OCI-LY7 (cell line): ENCODE measurements at regions not wholly inside any gene's neighbourhood (a gene's known extent, or its start where the extent isn't known, plus 50 kb on each side); places are given as distances from the start of the nearest gene placed in this dataset.
A peak's percentile ranks its signal among the peaks of the same experiment; 100 is the strongest.

Experiments
- BruUV-seq: library from RNA; stranded (reverse); fragments of 400-500 nt; replicated peaks from 2 replicates; lab custom pipeline; 2021; lab: Mats Ljungman, UMichigan
- CTCF ChIA-PET: fragments of 300-600 bp; sonication (Branson Sonifier 250); formaldehyde crosslinking; loops from one replicate; lab custom pipeline; 2022; ENCODE audit warnings: antibody characterized with exemption; ENCODE audit not compliant: unreplicated experiment; lab: Charles Lee
- POLR2A ChIA-PET: fragments of 300-600 bp; sonication (Branson Sonifier 250); formaldehyde crosslinking; loops from one replicate; lab custom pipeline; 2022; ENCODE audit warnings: antibody characterized with exemption; lab: Charles Lee
- DNase-seq: peaks from one replicate; pipeline ENCODE4 v3.0.0-alpha.2; 2015; ENCODE audit warnings: low spot score
- H2AFZ ChIP-seq: fragments of 200-600 bp; sonication (generic), shearing (Covaris generic); 2 replicates; pipeline ENCODE4 v1.6.1; 2014; ENCODE audit warnings: mild to moderate bottlenecking, antibody characterized with exemption, low read length, moderate library complexity
- H3K27ac ChIP-seq: fragments of 200-600 bp; sonication (generic); 2 replicates; pipeline ENCODE4 v1.5.1; 2014; ENCODE audit warnings: mixed run types, low read depth, mild to moderate bottlenecking, moderate library complexity, low read length, inconsistent platforms; ENCODE audit not compliant: poor library complexity, severe bottlenecking
- H3K36me3 ChIP-seq: fragments of 200-600 bp; sonication (generic); 2 replicates; pipeline ENCODE4 v1.6.1; 2014; ENCODE audit warnings: mild to moderate bottlenecking, antibody characterized with exemption, low read length, moderate library complexity, mixed read lengths; ENCODE audit not compliant: insufficient read depth
- H3K4me1 ChIP-seq: fragments of 200-600 bp; sonication (generic); 2 replicates; pipeline ENCODE4 v1.5.1; 2014; ENCODE audit warnings: mild to moderate bottlenecking, low read length; ENCODE audit not compliant: insufficient read depth, poor library complexity, severe bottlenecking
- H3K4me2 ChIP-seq: fragments of 200-600 bp; sonication (generic); 2 replicates; pipeline ENCODE4 v1.6.1; 2014; ENCODE audit warnings: mild to moderate bottlenecking, low read length
- H3K4me3 ChIP-seq: fragments of 200-600 bp; sonication (generic); 2 replicates; pipeline ENCODE4 v1.5.1; 2014; ENCODE audit warnings: mild to moderate bottlenecking, low read depth, low read length; ENCODE audit not compliant: poor library complexity, severe bottlenecking
- H3K79me2 ChIP-seq: fragments of 200-600 bp; sonication (generic); 2 replicates; pipeline ENCODE4 v1.6.1; 2016; ENCODE audit warnings: low read depth, mild to moderate bottlenecking, low read length, moderate library complexity, mixed read lengths; ENCODE audit not compliant: insufficient read depth
- H3K9me2 ChIP-seq: fragments of 200-600 bp; sonication (generic); 2 replicates; pipeline ENCODE4 v1.6.1; 2016; ENCODE audit warnings: mild to moderate bottlenecking, low read length, mixed read lengths; ENCODE audit not compliant: insufficient read depth
- H3K9me3 ChIP-seq: fragments of 200-600 bp; sonication (generic); 2 replicates; pipeline ENCODE4 v1.6.1; 2014; ENCODE audit warnings: mild to moderate bottlenecking, mixed run types, low read length, mixed read lengths
- H4K20me1 ChIP-seq: fragments of 200-600 bp; sonication (generic); 2 replicates; pipeline ENCODE4 v1.6.1; 2014; ENCODE audit warnings: mild to moderate bottlenecking, antibody characterized with exemption, low read length, moderate library complexity, mixed read lengths; ENCODE audit not compliant: insufficient read depth
- EZH2phosphoT487 ChIP-seq: fragments of 200-600 bp; sonication (generic); IDR thresholded peaks from 2 replicates; pipeline ENCODE4 v1.6.1; 2018; ENCODE audit warnings: low read depth, borderline replicate concordance, mild to moderate bottlenecking, mixed run types, antibody characterized with exemption, low read length, moderate library complexity, mixed read lengths
- intact Hi-C: fragments of 100-400 bp; cut with micrococcal nuclease; formaldehyde crosslinking; loops from one replicate; pipeline ENCODE4 v1.10.0; 2022; ENCODE audit not compliant: unreplicated experiment
- TF ChIP-seq, protein P1 (sequence below): fragments of 200-600 bp; sonication (generic); conservative IDR thresholded peaks from 2 replicates; pipeline ENCODE4 v1.5.1; 2014; ENCODE audit warnings: mild to moderate bottlenecking, antibody characterized with exemption, low read length, moderate library complexity, mixed read lengths

DNA sequence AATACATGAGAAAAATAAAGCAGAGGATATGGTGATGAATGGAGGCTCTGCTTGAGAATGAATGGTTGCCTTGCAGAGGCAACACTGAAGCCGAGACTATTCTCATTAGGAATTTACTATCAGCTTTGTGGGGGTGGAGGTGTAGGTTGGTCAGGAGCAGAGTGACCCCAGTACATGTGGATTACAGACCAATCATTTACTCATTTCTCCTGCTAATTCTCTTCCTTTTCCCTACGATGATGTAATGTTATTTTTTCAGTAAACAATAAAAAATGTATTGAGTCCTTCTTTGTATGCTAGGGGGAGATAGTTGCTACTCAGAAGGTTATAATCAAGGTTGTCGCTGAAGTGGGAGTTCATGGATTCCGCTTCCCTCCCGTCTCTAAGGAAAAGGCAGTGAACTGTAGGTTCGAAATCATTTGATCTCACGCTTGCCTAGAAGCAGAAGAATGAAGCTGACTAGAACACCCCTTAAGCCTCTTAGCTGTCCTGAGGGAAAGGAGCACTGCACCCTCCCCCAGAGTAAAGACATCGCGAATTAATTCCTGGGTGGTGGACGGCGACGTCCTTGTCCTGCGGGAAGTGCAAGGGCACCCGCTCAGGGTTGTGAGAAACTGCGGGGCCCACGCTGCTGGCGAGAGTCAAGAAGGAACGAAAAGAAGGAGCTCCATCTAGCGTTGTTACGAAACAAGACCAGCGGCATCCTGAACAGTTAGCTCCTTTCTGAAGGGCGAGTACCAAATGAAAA lies 213.2 kb upstream of the PFN2 start:
- Histone ChIP-seq H3K4me2 (no peak overlapping the region), H3K36me3 (no peaks in the 10 kb centered on the region), H3K79me2 (no peaks in the 10 kb centered on the region), H4K20me1 (no peaks in the 10 kb centered on the region), H3K27ac (no peak overlapping the region), H2AFZ (0 out of 2 replicates have a peak overlapping the region, but pooled peaks have one; percentile 14), H3K9me2 (no peaks in the 10 kb centered on the region), H3K4me3 (no peak overlapping the region), H3K4me1 (no peaks in the 10 kb centered on the region), H3K9me3 (no peaks in the 10 kb centered on the region)
- BruUV-seq, result no TSS peak
- CTCF ChIA-PET, result interaction anchor here (0.6 kb wide), 3 partner anchors 119 to 305 kb away, joined by 3 to 5 read pairs (median 3); no protein-coding TSS in a partner anchor
- TF ChIP-seq EZH2phosphoT487, result no peak
- TF ChIP-seq, protein P1, sequence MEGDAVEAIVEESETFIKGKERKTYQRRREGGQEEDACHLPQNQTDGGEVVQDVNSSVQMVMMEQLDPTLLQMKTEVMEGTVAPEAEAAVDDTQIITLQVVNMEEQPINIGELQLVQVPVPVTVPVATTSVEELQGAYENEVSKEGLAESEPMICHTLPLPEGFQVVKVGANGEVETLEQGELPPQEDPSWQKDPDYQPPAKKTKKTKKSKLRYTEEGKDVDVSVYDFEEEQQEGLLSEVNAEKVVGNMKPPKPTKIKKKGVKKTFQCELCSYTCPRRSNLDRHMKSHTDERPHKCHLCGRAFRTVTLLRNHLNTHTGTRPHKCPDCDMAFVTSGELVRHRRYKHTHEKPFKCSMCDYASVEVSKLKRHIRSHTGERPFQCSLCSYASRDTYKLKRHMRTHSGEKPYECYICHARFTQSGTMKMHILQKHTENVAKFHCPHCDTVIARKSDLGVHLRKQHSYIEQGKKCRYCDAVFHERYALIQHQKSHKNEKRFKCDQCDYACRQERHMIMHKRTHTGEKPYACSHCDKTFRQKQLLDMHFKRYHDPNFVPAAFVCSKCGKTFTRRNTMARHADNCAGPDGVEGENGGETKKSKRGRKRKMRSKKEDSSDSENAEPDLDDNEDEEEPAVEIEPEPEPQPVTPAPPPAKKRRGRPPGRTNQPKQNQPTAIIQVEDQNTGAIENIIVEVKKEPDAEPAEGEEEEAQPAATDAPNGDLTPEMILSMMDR, result peak; percentile 66
- POLR2A ChIA-PET, result interaction anchor here (0.8 to 1.4 kb wide), 3 partner anchors 9 to 80 kb away, joined by 3 to 4 read pairs (median 4); no protein-coding TSS in a partner anchor
- intact Hi-C loops, result loop anchor here (5.0 kb wide), 1 partner anchor 212 kb away; the partner anchor contains the start of gene PFN2
- peak; percentile 36 for DNase-seq

DNA sequence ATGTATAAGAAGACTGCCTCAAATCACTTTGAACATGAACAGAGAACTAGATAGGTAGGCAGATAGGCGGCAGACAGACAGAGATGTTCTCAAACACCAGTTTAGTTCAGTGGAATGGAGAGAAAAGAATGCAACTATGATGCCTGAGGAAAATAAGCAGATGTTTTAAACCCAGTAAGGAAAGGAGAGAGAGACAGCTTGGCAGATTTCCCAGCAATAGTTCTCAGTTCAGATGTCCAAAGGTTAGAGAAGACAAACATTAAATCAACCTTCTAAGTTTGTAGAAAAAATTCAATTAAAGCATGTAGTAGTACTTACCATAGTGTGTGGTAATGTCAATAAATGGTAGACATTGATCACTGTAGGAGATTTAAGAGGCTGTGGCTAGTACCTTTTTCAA lies 209.6 kb upstream of the PFN2 start:
- ChIA-PET POLR2A (interaction anchor here (0.6 kb wide), 1 partner anchor 1225 kb away, joined by 3 read pairs; no protein-coding TSS in a partner anchor), CTCF (no interaction called here)
- no TSS peak for BruUV-seq
- Histone ChIP-seq H2AFZ (no peak overlapping the region), H3K9me2 (no peaks in the 10 kb centered on the region), H3K4me2 (no peak overlapping the region), H3K79me2 (no peaks in the 10 kb centered on the region), H3K9me3 (no peaks in the 10 kb centered on the region), H3K4me3 (no peak overlapping the region), H3K4me1 (no peaks in the 10 kb centered on the region), H3K36me3 (no peaks in the 10 kb centered on the region), H4K20me1 (no peaks in the 10 kb centered on the region), H3K27ac (no peak overlapping the region)
- intact Hi-C loops, result loop anchor here (5.0 kb wide), 1 partner anchor 208 kb away; the partner anchor contains the start of gene PFN2
- DNase-seq, result no peak
- TF ChIP-seq, protein P1, result no peak

DNA sequence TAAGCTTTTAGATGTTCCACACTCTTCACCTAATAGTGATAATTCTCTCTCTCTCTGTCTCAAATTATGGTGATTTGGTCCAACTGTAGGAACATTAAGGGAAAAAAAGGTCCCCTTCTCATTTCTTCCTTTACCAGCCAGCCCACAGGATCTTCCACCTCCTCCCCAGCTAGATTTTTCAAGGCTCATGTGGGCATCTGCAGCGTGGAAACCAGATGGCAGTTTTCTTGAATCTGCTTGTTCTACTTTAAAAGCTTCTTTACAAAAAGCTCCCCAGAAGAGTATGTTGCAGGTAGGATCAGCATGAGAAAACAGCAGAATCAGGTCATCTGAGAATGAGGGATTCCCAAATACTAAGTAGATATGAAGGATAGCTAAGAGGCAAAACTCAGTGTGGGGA lies 208.6 kb upstream of the PFN2 start:
- Histone ChIP-seq H4K20me1 (no peaks in the 10 kb centered on the region), H3K36me3 (no peaks in the 10 kb centered on the region), H2AFZ (no peak overlapping the region), H3K79me2 (no peaks in the 10 kb centered on the region), H3K4me2 (no peak overlapping the region), H3K27ac (no peak overlapping the region), H3K4me3 (no peak overlapping the region), H3K4me1 (no peaks in the 10 kb centered on the region), H3K9me3 (no peaks in the 10 kb centered on the region), H3K9me2 (no peaks in the 10 kb centered on the region)
- DNase-seq, result no peak
- ChIA-PET POLR2A (no interaction called here), CTCF (no interaction called here)
- BruUV-seq, result no TSS peak
- intact Hi-C loops, result no loop called here
- TF ChIP-seq, protein P1, result no peak
- TF ChIP-seq EZH2phosphoT487, result no peak
